Non-pigmented ciliary epithelial cell (primary cell): ENCODE measurements at regions not wholly inside any gene's neighbourhood (a gene's known extent, or its start where the extent isn't known, plus 50 kb on each side); places are given as distances from the start of the nearest gene placed in this dataset.
"Not testable (repeated sequence)": the region's sequence is repeated elsewhere in the genome, so short reads cannot be mapped to it uniquely, and the experiment has no call there.

Experiments used
- DNase-seq: peaks from one replicate; pipeline ENCODE4 v3.0.0-alpha.2; 2010; ENCODE audit warnings: low read depth

- DNase-seq, result no peak
Observed at GRCh38 chr5:89546657-89547056, 663.7 kb upstream of the MEF2C start.

DNA sequence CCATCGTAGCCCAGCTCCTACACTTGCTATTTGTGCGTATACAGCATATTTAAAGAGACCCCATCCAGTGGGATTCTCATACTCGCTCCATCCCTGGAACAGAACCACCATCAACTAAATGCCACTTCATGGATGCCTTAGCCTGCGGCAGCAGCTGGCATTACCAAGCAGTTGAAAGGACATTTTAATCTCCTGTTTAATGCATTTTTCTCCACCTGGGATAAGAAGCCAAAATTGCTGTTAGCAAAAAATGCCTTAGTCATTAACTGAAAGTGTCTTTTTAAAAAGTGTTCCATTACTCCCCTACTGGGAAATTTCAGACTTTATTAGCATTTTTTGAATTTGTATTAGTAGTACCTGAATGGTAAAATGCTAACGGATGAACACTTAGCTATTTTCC, 662.6 kb upstream of the MEF2C start:
- DNase-seq, result no peak

- no peak for DNase-seq
Observed at GRCh38 chr5:89545076-89545475, 662.1 kb upstream of the MEF2C start.

- DNase-seq, result no peak
Observed at GRCh38 chr5:89542736-89543135, 659.8 kb upstream of the MEF2C start.

GRCh38 chr5:89537800-89538199, 654.8 kb upstream of the MEF2C start:
- DNase-seq, result no peak

GRCh38 chr5:89536020-89536419, 653.0 kb upstream of the MEF2C start:
- no peak for DNase-seq

- no peak for DNase-seq
Observed at GRCh38 chr5:89535411-89535810, 652.4 kb upstream of the MEF2C start.

DNA sequence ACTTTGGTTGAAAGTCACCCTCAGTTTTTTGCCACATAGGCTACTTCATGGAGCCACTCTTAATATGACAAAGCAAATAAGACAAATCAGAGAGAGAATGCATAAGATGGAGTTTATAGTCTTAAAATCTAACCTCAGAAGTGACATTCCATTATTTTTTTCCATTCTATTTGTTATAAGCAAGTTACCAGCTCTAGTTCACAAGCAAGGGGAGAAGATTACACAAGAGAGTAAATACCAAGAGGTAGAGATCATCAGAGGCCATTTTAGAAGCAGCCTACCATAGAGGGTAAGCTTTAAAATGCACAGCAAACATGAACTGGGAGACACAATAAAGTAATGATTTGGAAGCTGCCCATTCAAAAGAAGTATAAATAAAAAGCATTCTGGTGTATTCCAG, 651.3 kb upstream of the MEF2C start:
- no peak for DNase-seq

DNA sequence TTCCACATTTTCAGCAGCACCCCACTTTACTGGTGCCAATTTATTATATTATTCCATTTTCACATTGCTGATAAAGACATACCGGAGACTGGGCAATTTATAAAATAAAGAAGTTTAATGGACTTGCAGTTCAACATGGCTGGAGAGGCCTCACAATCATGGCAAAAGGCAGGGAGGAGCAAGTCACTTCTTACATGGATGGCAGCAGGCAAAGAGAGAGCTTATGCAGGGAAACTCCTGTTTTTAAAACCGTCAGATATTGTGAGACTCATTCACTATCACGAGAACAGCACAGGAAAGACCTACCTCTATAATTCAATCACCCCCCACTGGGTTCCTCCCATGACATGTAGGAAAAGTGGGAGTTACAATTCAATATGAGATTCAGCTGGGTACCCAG, 641.8 kb upstream of the MEF2C start:
- DNase-seq, result no peak

GRCh38 chr5:89523867-89524266, 640.9 kb upstream of the MEF2C start:
- not testable (repeated sequence) for DNase-seq

GRCh38 chr5:89520771-89521170, 637.8 kb upstream of the MEF2C start:
- DNase-seq, result no peak

DNA sequence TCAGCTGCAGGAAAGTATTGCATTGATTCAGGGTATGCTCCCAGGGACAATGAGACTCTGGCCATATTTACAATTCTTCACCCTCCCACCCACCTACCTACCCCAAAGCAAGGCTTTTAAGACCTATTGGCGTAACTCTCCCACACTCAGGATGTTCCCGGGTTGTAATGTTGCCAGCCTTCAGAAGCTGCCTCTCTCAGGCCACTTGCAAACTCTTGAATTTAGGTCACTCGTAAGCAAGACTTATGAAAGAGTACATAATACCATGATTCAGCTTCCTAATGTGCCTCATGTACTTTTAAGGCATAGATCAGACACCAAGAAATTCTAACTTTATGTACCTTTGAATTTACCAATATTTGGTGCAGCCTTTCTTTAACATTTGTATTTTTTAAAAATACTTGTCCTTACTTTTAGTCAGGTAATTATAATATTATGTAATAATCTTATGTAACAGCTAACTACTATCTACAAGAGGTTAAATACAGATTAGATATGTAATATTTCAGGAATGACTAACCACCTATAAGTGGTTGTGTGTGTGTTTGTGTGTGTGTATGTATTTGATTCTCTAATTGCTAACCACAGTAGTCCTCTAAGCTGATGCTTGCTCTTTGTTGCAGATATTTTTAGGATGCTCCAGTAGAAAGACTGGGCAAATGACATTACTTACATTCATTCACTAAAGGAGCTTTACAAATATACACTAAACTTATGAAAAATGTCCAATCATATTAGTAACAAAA, 630.5 kb upstream of the MEF2C start:
- DNase-seq, result no peak

DNA sequence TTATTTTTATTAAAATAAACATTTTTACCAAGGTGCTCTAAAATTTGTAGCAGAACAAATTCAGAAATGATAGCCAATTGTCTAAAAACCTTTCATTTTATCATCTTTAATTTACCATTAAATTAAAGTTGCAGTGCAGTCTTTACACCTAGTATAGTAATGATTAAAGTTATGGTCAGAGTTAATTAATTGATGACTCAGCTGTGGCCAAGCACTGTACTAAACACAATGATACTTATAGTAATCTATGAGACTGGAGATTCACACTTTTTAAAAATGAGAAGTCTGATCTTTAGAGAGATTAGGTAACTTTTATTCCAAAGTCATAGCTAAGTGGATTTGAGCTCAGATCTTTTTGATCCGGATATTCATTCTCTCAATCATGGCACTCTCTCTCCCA, 621.1 kb upstream of the MEF2C start:
- no peak for DNase-seq

DNA sequence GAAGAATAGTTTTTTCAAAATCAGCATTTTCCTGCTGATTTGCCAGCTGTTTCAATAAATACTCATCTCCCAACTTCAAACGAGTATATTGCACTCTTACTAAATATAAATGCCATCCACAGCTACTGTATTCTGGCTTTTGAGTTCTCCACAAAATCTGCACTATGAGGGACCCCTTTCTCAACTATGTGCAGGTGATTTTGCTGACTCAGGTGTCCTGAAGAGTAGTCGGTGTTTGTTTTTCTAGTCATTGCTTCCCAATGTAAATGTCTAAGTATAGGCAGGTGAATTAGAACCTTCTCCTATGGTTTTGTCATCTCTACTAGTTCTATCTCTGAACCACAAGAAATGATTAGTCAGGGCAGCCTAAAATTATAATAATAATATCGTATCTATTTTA, 616.8 kb upstream of the MEF2C start:
- DNase-seq, result no peak

DNA sequence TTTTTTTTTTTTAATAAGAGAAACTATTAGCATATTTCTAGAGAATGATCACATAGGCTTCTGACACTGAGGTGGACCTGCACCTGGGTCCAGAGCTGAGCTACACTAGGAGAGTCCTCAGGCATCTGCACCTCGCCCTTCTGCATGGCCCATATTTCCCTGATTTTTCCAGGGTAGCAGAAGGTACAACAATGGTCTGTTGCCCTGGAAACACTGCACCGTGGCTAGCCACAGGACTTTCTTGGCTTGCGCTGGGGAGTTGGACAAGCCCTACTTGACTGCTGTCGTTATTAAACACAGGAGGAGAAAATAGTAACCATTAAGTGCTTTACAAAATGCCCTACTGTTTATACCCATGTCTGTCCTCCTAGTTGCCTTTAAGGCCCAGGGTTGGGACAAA, 615.7 kb upstream of the MEF2C start:
- DNase-seq, result no peak

- DNase-seq, result no peak
Observed at GRCh38 chr5:89493414-89493813, 610.4 kb upstream of the MEF2C start.

- no peak for DNase-seq
Observed at GRCh38 chr5:89484962-89485361, 602.0 kb upstream of the MEF2C start.

GRCh38 chr5:89480406-89481007, 597.5 kb upstream of the MEF2C start:
- DNase-seq, result no peak

DNA sequence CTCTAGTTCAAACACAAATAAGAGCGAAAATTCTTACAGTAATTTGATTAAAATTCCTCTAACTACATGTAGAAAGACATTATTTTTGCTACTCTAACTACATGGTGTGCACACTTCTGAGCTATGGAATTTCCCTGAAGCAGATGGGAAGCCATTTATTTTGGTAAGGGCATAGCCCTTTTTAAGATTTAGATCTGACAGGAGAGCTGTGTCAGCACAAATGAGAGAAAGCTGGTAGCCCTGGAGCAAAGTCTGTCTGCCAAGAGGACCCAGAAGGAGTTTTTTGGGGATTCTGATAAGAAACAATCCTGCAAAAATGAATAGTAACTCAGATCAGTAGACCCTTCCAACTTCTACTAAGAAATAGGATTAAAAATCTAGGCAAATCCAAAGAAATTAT, 595.9 kb upstream of the MEF2C start:
- no peak for DNase-seq

GRCh38 chr5:89473196-89473595, 590.2 kb upstream of the MEF2C start:
- peak; percentile 3 for DNase-seq

GRCh38 chr5:89471541-89471940, 588.6 kb upstream of the MEF2C start:
- DNase-seq, result peak; percentile 1

DNA sequence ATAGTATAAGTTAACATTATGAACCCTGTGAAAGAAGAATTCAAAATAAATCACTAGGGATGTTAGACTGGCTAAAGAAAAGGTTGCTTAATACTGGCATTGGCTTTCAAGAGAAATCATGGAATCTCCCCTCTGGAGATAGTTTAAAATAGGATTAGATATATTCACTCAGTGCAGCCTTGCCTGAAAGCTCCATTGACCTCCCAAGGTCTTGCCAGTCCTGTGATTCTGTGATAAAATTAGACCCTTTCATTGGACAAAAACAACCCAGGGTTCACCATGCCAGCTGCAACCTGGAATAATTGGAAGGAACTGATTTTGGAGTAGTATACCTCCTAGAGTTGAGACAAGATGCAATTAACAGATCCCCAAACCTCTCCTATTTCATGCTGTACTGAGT, 588.1 kb upstream of the MEF2C start:
- no peak for DNase-seq

DNA sequence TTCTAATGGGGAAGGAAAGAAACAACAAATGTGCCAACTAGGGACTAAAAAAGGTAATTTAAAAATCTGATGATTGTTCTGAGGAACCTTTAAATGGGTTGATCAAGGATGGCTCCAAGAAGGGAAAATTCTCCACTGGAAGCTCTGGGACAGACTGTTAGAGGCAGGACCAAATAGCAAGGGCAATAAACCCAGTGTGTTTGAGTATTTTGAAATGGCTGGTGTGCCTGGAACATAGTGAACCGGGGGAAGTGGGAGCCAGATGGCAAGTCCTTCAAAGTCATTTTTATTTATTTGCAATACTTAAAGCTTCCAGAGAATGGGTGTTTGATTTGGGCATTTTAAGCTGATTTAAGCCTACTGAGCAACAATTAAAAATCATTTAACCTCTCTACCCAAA, 587.7 kb upstream of the MEF2C start:
- DNase-seq, result no peak

DNA sequence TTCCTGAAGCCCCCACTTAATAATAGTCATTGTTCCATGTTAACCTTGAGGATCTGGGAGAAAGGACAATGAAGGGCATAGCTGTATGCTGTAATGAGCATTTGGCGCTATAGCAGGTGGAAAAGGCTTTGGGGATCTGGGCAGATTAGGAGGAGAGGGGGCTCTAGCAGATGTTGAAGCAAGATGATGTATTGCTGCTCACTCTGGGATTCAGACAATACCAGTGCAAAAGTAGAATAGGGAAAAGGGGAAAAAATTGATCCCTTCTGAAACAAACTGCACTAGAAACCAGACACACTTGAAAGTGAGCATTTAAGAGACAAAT, 575.3 kb upstream of the MEF2C start:
- no peak for DNase-seq
